ENCODE measurements at regions not wholly inside any gene's neighbourhood (a gene's known extent, or its start where the extent isn't known, plus 50 kb on each side); places are given as distances from the start of the nearest gene placed in this dataset.

- CTCF ChIA-PET = interaction anchor here (1.3 to 8.4 kb wide), 5 partner anchors 11 to 290 kb away, joined by 3 to 147 read pairs (median 15); no protein-coding TSS in a partner anchor
- TF ChIP-seq, protein P1, sequence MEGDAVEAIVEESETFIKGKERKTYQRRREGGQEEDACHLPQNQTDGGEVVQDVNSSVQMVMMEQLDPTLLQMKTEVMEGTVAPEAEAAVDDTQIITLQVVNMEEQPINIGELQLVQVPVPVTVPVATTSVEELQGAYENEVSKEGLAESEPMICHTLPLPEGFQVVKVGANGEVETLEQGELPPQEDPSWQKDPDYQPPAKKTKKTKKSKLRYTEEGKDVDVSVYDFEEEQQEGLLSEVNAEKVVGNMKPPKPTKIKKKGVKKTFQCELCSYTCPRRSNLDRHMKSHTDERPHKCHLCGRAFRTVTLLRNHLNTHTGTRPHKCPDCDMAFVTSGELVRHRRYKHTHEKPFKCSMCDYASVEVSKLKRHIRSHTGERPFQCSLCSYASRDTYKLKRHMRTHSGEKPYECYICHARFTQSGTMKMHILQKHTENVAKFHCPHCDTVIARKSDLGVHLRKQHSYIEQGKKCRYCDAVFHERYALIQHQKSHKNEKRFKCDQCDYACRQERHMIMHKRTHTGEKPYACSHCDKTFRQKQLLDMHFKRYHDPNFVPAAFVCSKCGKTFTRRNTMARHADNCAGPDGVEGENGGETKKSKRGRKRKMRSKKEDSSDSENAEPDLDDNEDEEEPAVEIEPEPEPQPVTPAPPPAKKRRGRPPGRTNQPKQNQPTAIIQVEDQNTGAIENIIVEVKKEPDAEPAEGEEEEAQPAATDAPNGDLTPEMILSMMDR (IDR thresholded peaks at IDR 0.05; ENCODE audit: insufficient read depth, low read length, missing control alignments) = no peak
- POLR2A ChIA-PET = no interaction called here
- no peak for DNase-seq (ENCODE audit: low read depth, low spot score)
- no peak overlapping the region for H3K4me3 ChIP-seq (ENCODE audit: low read depth, low read length)
Measured at GRCh38 chr2:134122610-134123009, 131.3 kb upstream of the MGAT5 start.

GRCh38 chr2:134123332-134123731, 130.5 kb upstream of the MGAT5 start:
- no peak for DNase-seq (ENCODE audit: low read depth, low spot score)
- POLR2A ChIA-PET = no interaction called here
- TF ChIP-seq, protein P1 (IDR thresholded peaks at IDR 0.05; ENCODE audit: insufficient read depth, low read length, missing control alignments) = no peak
- H3K4me3 ChIP-seq (ENCODE audit: low read depth, low read length) = no peak overlapping the region
- CTCF ChIA-PET = interaction anchor here (1.5 to 8.4 kb wide), 4 partner anchors 11 to 289 kb away, joined by 3 to 147 read pairs (median 51); no protein-coding TSS in a partner anchor

DNA sequence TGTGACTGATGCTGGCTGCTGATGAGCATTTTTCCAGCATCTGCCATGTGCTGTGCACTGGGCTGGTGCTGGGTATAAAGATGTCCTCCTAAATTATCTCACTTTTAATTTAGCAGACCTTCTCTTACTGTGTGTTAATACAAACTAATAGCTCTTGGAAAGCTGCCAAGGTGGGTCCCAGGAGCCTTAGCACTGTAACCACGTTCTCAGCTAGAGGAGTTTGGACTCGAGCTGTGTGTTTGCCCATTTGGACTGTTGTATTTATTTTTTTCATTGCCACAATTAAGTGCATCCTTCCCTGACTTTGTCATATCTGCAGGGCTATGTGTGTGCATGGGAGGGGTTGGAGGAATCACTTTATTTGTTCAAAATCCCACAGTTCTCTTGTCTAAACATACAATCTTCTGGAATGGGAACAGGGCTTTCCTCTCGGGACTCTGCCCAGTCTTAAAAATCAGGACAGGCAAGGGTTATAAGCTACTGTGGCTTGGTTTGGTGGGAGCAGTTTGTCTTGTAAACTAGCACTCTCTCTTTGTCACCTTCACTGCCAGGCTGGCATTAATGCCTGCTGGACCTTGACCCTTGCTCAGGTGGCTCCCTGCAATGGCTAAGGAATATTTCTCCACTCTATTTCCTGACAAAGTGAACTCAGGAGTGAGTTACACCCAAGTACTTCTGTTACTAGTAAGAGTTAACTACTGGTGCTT, 129.7 kb upstream of the MGAT5 start:
- no peak overlapping the region for H3K4me3 ChIP-seq (ENCODE audit: low read depth, low read length)
- no peak for DNase-seq (ENCODE audit: low read depth, low spot score)
- TF ChIP-seq, protein P1 (IDR thresholded peaks at IDR 0.05; ENCODE audit: insufficient read depth, low read length, missing control alignments) = no peak
- CTCF ChIA-PET = interaction anchor here (0.9 to 3.0 kb wide), 3 partner anchors 11 to 288 kb away, joined by 3 to 15 read pairs (median 3); no protein-coding TSS in a partner anchor
- POLR2A ChIA-PET = no interaction called here

DNA sequence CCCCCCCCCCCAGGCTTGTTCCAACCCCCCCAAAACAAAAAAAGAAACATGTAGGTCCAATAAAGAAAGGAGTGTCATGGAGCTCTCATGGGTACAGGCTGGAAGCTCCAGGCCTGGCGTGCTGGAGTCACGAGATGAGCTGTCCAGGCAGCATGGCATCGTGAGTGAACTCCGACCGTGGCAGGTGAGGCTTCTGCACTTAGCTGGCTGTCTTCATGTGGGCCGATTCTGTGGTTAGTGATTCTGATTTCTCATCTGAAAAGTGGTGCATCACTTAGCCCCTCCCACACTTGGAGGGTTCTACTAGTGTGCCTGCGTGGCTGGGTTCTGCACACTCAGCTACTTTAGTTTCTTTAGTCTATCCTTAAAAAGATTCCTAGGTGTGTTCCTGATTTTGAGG, 126.4 kb upstream of the MGAT5 start:
- POLR2A ChIA-PET = interaction anchor here (0.5 kb wide), 1 partner anchor 85 kb away, joined by 3 read pairs; no protein-coding TSS in a partner anchor

DNA sequence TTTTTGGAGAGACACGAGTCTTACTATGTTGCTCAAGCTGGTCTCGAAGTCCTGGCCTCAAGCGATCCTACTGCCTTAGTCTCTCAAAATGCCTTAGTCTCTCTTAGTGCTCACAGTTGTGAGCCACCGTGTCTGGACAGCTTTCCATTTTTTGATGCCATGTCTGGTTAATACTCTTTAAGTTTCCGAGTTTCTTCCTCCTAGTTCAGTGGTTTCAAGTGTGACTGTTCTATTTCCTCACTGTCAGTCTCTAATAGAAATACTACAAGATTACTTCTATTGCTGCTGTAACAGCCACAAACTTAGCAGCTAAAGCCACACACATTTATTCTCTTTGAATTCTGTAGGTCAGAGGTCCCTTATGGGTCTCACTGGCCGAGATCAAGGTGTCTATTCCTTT, 125.1 kb upstream of the MGAT5 start:
- no peak overlapping the region for H3K4me3 ChIP-seq (ENCODE audit: low read depth, low read length)
- CTCF ChIA-PET = interaction anchor here (0.7 to 3.8 kb wide), 5 partner anchors 10 to 283 kb away, joined by 3 to 20 read pairs (median 3); no protein-coding TSS in a partner anchor
- no peak for DNase-seq (ENCODE audit: low read depth, low spot score)
- POLR2A ChIA-PET = no interaction called here
- TF ChIP-seq, protein P1 (IDR thresholded peaks at IDR 0.05; ENCODE audit: insufficient read depth, low read length, missing control alignments) = no peak

More for the DNA sequence above, 126.4 kb upstream of the MGAT5 start:
- no peak for DNase-seq (ENCODE audit: low read depth, low spot score)
- no peak overlapping the region for H3K4me3 ChIP-seq (ENCODE audit: low read depth, low read length)
- TF ChIP-seq, protein P1 (IDR thresholded peaks at IDR 0.05; ENCODE audit: insufficient read depth, low read length, missing control alignments) = no peak
- CTCF ChIA-PET = interaction anchor here (0.8 to 3.8 kb wide), 5 partner anchors 10 to 324 kb away, joined by 3 to 20 read pairs (median 3); no protein-coding TSS in a partner anchor

DNA sequence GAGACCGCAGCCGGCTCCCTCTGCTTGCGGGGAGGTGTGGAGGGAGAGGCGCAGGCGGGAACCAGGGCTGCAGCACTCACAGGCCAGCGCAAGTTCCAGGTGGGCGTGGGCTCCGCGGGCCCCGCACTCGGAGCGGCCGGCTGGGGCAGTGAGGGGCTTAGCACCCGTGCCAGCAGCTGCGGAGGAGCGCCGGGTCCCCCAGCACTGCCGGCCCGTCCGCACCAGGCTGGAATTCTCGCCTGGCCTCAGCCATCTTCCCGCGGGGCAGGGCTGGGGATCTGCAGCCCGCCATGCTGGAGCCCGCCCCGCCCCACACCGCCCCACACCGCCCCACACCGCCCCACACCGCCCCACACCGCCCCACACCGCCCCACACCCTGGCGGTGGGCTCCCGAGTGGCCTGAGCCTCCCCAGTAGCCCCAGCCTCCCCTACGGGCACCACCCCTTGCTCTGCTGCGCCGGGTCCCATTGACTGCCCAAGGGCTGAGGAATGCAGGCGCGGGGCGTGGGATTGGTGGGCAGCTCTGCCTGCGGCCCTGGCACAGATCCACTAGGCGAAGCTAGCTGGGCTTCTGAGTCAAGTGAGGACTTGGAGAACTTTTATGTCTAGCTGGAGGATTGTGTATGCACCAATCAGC, 123.9 kb upstream of the MGAT5 start:
- CTCF ChIA-PET = interaction anchor here (1.0 to 1.7 kb wide), 5 partner anchors 11 to 282 kb away, joined by 3 to 6 read pairs (median 4); no protein-coding TSS in a partner anchor

More for the DNA sequence above, 123.9 kb upstream of the MGAT5 start:
- DNase-seq (ENCODE audit: low read depth, low spot score) = no peak
- POLR2A ChIA-PET = no interaction called here
- TF ChIP-seq, protein P1 (IDR thresholded peaks at IDR 0.05; ENCODE audit: insufficient read depth, low read length, missing control alignments) = no peak
- no peak overlapping the region for H3K4me3 ChIP-seq (ENCODE audit: low read depth, low read length)

Data from AG04449 (cell line).